Stimulated activated effector memory CD8-positive, alpha-beta T cell treated with anti-CD3 and anti-CD28 coated beads, Interleukin-12 subunit alpha, Interleukin-12 subunit beta, amount 100 ng/mL, for 72 hours (primary cell): ENCODE measurements at regions not wholly inside any gene's neighbourhood (a gene's known extent, or its start where the extent isn't known, plus 50 kb on each side); places are given as distances from the start of the nearest gene placed in this dataset.
"Not testable (repeated sequence)": the region's sequence is repeated elsewhere in the genome, so short reads cannot be mapped to it uniquely, and the experiment has no call there.

Experiments used
- ATAC-seq: fragments of 150-1000 bp; cut with Tn5 transposase; 2 replicates; pipeline ENCODE4 v1.10.0; 2021
- DNase-seq, 2 donors: peaks; one replicate each; pipeline ENCODE4 v3.0.0; 2021 to 2022; ENCODE audit warnings: low spot score in 2 of 2
- H3K27ac Mint-ChIP-seq: one replicate; pipeline ENCODE4 v1.8.0; 2022; ENCODE audit warnings: mild to moderate bottlenecking, mixed read lengths
- H3K36me3 Mint-ChIP-seq: one replicate; pipeline ENCODE4 v1.8.0; 2022; ENCODE audit warnings: mild to moderate bottlenecking, mixed read lengths
- H3K4me1 Mint-ChIP-seq: one replicate; pipeline ENCODE4 v1.8.0; 2022; ENCODE audit warnings: mixed read lengths
- H3K4me3 Mint-ChIP-seq: one replicate; pipeline ENCODE4 v1.8.0; 2022; ENCODE audit warnings: mild to moderate bottlenecking, mixed read lengths
- H3K9me3 Mint-ChIP-seq: one replicate; pipeline ENCODE4 v1.8.0; 2022; ENCODE audit warnings: mixed read lengths

DNA sequence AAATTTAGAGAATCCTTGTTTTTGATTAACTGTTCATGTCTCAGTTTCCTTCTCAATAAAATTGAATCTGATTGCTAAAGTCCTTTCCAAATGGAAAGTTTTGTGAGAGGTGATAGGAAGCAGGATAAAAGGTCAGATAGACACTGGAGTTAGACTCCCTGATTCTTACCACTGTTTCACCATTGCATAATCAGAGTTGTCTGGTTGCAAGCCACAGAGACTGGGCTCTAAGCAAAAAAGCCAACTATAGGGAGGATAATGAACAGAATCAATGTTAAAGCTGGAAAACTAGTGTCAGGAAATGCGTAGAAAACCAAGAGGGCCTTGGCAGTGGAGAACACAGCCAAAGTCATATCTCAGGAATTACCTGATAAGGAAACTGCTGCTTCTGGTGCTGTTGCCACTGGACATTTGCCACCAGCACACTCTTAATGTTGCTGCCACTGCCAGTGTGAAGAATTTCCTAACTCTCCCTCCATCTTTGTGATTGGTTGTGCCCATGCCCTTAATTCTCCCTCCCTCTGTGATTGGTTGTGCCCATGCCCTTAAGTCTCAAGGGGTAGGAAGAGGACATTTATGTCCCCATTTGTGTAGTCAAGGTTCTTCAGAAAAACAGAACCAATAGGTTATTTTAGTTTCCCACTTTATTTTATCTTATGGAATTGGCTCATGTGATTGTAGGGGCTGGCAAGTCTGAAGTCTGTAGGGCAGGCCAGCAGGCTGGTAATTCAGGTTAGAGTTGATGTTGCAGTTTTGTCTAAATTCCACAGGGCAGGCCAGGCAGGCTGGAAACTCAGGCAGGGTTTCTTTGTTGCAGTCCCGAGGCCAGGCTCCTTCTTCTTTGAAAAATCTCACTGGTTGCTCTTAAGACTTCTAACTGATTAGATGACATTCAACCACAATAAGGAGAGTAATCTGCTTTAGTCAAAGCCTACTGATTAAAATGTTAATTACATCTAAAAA, 639.0 kb downstream of the REEP3 start:
- Mint-ChIP-seq H3K4me3 (no peak overlapping the region), H3K27ac (no peak overlapping the region), H3K36me3 (no peaks in the 10 kb centered on the region), H3K4me1 (no peaks in the 10 kb centered on the region), H3K9me3 (peaks cover 9% of the 10 kb centered on the region)
- DNase-seq (no peak), ATAC-seq (no peak)

DNA sequence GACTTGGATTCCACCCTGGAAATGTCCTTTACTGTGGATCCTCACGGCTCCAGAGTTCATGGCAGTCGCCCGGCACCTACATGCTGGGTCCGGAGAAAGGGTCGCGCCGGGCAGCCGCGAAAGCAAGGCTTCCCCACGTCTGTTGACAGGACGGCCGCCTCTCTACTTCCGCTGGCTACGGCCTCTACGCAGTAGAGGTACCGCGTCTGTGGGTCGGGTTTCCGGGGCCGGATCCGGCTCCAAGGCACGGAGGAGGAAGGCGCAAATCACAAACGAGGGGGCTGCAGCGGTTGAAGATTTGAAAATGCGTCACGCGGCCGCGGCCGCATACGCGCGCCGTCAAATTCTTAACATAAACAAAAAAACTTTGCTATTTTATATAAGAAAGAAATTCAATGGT, 649.6 kb downstream of the REEP3 start:
- DNase-seq, result no peak
- Mint-ChIP-seq H3K27ac (no peak overlapping the region), H3K36me3 (no peaks in the 10 kb centered on the region)

DNA sequence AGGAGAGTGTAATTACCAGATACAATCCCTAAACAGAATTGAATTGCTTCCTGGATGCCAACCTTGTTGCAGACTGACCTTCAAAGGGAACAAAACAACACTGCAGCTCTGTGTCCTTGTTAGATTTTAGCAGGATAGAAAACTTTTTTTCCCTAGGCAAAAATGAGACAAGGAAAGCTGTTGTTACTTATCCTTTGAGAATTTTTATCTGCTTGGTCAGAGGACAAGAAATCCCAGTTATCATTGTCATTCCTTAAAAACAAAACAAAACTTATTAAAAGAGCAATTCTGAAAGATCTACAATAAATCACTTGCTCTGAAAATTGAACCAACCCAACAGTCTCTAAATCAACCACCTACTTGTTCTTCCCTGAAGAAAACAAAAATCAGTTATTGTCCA, 652.6 kb downstream of the REEP3 start:
- Mint-ChIP-seq H3K4me1 (no peaks in the 10 kb centered on the region), H3K36me3 (no peaks in the 10 kb centered on the region), H3K27ac (no peak overlapping the region), H3K4me3 (no peak overlapping the region), H3K9me3 (peaks cover 11% of the 10 kb centered on the region)
- DNase-seq (no peak), ATAC-seq (no peak)

More for the DNA sequence above, 649.6 kb downstream of the REEP3 start:
- Mint-ChIP-seq H3K4me1 (no peaks in the 10 kb centered on the region), H3K9me3 (peaks cover 12% of the 10 kb centered on the region), H3K4me3 (no peak overlapping the region)
- no peak for ATAC-seq

DNA sequence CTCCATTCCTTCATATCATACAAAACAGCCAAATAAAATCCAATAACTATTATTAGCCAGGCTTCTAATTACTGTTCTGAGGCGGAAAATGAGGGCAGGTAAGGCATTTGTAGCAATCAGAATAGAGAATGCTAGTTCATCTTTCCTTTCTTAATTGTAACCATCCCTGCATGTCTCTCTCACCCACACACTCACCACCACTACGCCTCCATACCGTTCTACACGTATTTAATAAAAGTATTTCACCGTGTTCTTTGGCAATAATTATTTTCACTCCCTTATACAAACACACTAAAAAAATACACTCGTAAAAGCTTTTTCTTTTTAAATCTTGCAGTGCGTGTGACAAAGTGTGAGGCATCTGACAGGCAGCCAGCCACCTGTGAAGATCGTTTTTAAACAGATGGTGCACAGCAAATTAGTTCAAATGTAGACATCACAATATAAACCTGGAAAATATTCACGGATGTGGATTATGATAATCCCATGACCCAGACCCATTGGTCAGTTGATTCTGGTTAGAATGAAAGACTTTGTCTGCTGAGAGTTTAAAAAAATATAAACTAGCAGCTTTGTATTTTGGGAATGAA, 653.6 kb downstream of the REEP3 start:
- no peak overlapping the region for H3K4me3 Mint-ChIP-seq
- no peak for DNase-seq
- no peak for ATAC-seq
- no peaks in the 10 kb centered on the region for H3K4me1 Mint-ChIP-seq
- H3K36me3 Mint-ChIP-seq, result no peaks in the 10 kb centered on the region
- no peak overlapping the region for H3K27ac Mint-ChIP-seq
- peaks cover 12% of the 10 kb centered on the region for H3K9me3 Mint-ChIP-seq

DNA sequence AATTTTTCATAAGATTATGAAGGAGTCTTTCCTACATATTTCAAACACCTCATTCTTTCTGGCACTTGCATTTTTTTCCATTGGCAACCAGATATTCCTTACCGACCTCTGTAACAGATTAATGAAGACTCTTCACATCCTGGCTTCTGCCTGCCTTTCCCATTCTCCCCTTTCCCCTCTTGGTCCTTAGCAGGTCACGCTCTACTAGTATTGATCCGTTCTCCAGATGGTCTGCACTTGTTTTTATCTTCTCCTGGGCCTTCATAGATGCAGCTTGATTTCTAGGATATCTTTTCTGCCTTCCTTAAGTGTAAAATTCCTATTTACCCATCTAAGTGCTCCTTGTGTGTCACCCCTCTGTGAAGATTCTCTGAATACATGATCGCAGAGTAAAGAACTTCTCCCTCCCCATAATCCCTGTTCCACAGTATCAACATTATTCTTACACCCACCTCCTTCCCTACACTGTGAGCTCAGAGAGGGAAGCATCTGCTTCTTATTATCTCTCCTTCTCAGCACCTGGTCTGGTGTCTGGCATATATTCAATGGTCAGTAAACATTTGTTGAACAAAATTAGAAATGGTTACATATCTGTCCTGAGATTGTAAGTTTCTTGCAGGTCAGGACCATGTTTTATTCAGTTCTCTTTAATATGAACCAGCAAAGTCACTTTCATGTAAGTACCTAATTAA, 654.2 kb downstream of the REEP3 start:
- peaks cover 9% of the 10 kb centered on the region for H3K9me3 Mint-ChIP-seq
- no peaks in the 10 kb centered on the region for H3K36me3 Mint-ChIP-seq
- ATAC-seq (no peak), DNase-seq (no peak)
- no peak overlapping the region for H3K4me3 Mint-ChIP-seq
- no peaks in the 10 kb centered on the region for H3K4me1 Mint-ChIP-seq
- H3K27ac Mint-ChIP-seq, result no peak overlapping the region

DNA sequence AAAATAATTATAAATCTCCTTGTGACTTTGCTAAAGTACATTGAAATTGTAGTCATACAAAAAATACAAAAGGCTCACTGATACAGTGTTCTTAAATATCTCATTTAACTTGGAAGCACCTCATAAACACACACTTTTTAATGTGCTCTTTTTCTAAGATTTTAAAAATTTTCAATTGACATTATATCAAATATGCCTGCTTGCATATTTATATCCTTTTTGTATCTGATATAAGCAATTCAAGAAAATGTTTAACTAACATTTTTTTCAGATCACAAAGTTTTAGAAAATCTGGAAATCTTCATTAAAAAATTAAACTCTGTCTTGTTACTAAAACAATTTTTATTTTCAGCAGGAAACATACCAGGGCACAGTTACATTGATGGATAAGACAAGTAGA, 661.5 kb downstream of the REEP3 start:
- Mint-ChIP-seq H3K9me3 (peaks cover 12% of the 10 kb centered on the region), H3K4me3 (no peak overlapping the region), H3K36me3 (no peaks in the 10 kb centered on the region), H3K27ac (no peak overlapping the region), H3K4me1 (no peaks in the 10 kb centered on the region)
- ATAC-seq (no peak), DNase-seq (no peak)

DNA sequence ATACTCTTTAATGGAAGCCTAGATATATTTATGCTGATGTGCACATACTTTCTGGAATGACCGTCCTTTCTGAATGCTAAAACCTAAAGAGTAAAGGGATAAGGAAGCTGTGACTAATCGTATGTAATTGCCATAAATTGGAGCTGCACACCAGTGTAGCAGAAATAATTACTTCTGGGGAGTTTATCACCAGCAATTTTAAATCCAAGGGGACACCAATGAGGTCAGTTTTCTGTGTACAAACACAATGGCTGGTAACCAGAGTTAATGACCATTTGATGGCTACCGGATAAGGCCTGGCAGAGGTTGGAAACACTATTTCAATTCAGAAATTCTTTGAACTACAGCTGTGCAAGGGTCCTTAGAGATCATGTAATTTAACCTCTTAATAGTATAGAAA, 670.1 kb downstream of the REEP3 start:
- DNase-seq, result no peak
- Mint-ChIP-seq H3K36me3 (no peaks in the 10 kb centered on the region), H3K4me1 (no peaks in the 10 kb centered on the region), H3K9me3 (peaks cover 4% of the 10 kb centered on the region), H3K4me3 (no peak overlapping the region), H3K27ac (no peak overlapping the region)
- no peak for ATAC-seq

DNA sequence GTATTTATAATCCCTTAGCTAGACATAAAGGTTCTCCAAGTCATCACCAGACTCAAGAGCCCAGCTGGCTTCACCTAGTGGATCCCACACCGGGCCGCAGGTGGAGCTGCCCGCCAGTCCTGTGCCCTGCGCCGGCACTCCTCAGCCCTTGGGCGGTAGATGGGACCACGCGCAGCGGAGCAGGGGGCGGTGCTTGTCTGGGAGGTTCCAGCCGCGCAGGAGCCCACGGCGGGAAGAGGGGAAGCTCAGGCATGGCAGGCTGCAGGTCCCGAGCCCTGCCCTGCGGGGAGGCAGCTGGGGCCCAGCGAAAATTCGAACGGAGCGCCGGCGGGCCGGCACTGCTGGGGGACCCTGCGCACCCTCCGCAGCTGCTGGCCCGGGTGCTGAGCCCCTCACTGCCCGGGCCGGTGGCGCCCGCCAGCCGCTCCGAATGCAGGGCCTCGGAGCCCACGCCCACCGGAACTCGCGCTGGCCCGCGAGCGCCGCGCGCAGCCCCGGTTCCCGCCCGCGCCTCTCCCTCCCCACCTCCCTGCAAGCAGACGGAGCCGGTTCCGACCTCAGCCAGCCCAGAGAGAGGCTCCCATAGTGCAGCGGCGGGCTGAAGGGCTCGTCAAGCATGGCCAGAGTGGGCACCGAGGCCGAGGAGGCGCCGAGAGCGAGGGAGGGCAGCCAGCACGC, 675.6 kb downstream of the REEP3 start:
- H3K27ac Mint-ChIP-seq, result no peak overlapping the region
- ATAC-seq (no peak), DNase-seq (no peak)
- no peak overlapping the region for H3K4me3 Mint-ChIP-seq
- H3K4me1 Mint-ChIP-seq, result no peaks in the 10 kb centered on the region
- H3K9me3 Mint-ChIP-seq, result peaks cover 9% of the 10 kb centered on the region
- no peaks in the 10 kb centered on the region for H3K36me3 Mint-ChIP-seq

DNA sequence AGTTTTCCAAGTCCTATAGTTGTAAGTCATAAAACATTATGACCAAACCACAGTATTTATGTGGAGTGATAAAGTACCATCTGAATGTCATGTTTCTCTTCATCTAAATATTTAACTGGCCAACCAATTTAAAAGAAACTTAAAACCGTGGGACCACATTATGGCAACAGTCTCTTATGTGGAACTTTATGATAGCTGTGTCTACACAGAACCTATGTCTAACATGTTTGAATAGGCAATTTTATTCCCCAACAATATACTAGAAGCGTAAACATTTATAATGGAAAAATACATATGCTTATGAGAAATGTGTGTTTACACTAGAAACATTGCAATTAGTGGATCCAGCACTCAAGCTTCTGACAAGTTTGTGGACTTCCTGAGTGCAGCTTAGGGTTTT, 680.7 kb downstream of the REEP3 start:
- ATAC-seq (no peak), DNase-seq (no peak)
- Mint-ChIP-seq H3K4me3 (no peak overlapping the region), H3K9me3 (peaks cover 16% of the 10 kb centered on the region), H3K27ac (no peak overlapping the region), H3K36me3 (no peaks in the 10 kb centered on the region), H3K4me1 (no peaks in the 10 kb centered on the region)

DNA sequence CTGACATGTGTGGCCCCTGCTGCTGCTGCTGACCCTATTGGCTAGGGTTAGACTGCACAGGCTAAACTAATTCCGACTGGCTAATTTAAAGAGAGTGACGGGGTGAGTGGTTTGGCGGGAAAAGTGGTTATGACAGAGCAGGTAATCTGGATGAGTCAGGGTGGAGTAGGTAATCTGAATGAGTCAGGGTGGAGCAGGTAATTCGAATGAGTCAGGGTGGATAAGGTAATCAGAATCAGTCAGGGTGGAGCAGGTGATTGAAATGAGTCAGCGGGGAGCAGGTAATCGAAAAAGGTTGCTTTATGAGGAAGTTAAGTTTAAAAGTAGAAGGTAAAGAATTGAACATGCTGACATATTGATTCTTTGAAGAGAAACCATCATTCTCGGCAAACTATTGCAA, 683.3 kb downstream of the REEP3 start:
- H3K9me3 Mint-ChIP-seq, result peaks cover 16% of the 10 kb centered on the region
- not testable (repeated sequence) for H3K36me3 Mint-ChIP-seq, DNase-seq, H3K4me1 Mint-ChIP-seq, H3K27ac Mint-ChIP-seq, H3K4me3 Mint-ChIP-seq, ATAC-seq

DNA sequence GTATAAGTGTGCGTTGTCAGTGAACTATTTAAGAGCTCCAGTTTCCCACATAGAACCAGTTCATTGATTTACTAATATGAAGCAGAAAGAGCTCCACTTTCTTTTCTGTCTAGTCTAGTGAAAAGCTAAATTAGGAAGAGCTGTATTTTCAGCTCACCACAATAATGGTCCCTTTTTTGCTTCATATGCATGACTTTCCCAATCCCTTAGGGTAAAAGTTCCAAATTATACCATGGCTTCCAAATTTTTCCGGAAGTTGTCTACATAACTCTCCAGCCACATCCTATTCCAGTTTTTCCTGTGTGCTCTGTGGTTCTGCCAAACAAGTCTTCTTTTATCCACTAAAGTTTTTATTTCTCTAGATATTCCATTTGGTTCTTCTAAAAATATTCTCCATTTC, 685.2 kb downstream of the REEP3 start:
- no peaks in the 10 kb centered on the region for H3K36me3 Mint-ChIP-seq
- no peak overlapping the region for H3K4me3 Mint-ChIP-seq
- H3K4me1 Mint-ChIP-seq, result no peaks in the 10 kb centered on the region

DNA sequence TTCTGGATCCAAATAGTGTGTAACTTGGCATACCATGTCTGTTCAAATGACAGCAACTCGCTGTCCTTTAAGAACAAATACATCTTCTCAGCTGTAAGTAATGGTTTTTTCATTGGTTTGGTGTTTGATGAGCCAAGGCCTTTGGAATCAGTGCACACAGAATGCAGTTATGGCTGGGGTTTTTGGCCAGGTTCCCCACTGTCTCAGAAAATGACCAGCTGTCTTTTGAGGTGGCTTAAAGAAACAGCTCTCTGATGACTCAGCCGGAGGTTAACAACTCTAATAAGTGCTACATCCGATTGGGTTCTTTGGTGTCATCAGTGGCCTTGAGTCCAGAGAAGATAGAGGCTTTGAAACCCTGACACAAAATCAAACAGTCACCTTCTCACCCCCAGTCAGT, 688.4 kb downstream of the REEP3 start:
- H3K27ac Mint-ChIP-seq, result no peak overlapping the region
- ATAC-seq (no peak), DNase-seq (no peak)
- H3K4me3 Mint-ChIP-seq, result no peak overlapping the region
- H3K9me3 Mint-ChIP-seq, result peaks cover 9% of the 10 kb centered on the region
- no peaks in the 10 kb centered on the region for H3K36me3 Mint-ChIP-seq
- no peaks in the 10 kb centered on the region for H3K4me1 Mint-ChIP-seq

More for the DNA sequence above, 685.2 kb downstream of the REEP3 start:
- ATAC-seq, result no peak
- DNase-seq, result no peak
- Mint-ChIP-seq H3K27ac (no peak overlapping the region), H3K9me3 (peaks cover 13% of the 10 kb centered on the region)

DNA sequence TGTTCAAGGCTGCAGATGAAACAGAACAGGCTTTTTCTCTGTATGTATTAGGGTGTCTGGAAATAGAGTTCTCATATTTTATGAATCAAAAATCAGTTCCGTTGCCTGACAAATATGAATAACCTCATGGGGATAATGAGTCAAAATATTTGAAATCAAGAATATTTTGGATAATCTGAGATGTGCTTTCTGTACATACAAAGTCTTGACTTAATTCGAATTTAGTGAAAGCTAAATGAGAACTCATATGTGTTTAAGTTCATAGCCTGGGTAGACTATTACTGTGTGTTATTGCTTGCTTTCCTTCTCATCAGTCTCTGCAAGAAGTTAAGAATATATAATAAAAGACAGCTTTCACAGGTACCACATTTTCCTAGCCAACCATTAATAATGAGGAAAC, 689.0 kb downstream of the REEP3 start:
- ATAC-seq (no peak), DNase-seq (no peak)
- H3K27ac Mint-ChIP-seq, result no peak overlapping the region
- H3K4me3 Mint-ChIP-seq, result no peak overlapping the region
- H3K9me3 Mint-ChIP-seq, result peaks cover 7% of the 10 kb centered on the region
- H3K4me1 Mint-ChIP-seq, result no peaks in the 10 kb centered on the region
- no peaks in the 10 kb centered on the region for H3K36me3 Mint-ChIP-seq

DNA sequence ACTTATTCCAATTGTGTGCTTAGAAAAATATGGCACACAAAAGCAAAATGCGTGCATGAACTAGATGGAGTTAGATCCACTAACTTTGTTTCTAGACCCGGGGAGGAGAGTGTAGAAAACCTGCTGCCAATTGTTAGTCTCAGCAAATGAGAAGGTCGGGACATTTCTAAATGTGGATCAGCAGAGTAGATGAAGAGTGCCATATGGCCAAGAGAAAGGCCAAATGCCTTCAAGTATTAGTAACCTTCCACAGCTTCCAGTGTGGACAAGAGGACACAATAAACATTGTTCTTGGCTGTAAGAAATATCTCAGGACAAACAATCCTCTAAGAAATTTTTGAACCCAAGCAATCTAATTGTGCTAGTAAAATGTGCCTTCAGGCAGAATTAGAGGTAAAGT, 690.3 kb downstream of the REEP3 start:
- Mint-ChIP-seq H3K36me3 (no peaks in the 10 kb centered on the region), H3K27ac (no peak overlapping the region), H3K9me3 (peaks cover 7% of the 10 kb centered on the region), H3K4me3 (no peak overlapping the region), H3K4me1 (no peaks in the 10 kb centered on the region)
- DNase-seq (no peak), ATAC-seq (no peak)

DNA sequence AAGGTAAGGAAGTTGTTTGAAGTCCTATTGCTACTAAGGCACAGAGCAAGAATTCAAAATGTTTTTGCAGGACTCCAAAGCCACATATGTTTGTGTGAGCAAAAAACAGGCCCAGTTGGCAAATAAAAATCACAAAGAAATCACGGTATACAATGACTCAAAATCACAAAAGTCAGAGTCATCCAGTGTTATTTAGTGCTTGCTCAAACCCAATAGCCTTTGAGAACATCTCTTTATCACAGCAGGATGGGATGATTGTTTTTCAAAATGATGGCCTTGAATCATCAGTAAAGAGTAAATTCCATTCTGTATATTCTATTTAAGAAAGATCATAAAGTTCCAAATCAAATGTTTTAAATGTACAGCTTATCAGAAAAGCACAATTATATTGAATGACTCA, 693.9 kb downstream of the REEP3 start:
- DNase-seq (no peak), ATAC-seq (no peak)
- H3K4me3 Mint-ChIP-seq, result no peak overlapping the region
- H3K9me3 Mint-ChIP-seq, result peaks cover 3% of the 10 kb centered on the region
- no peak overlapping the region for H3K27ac Mint-ChIP-seq
- H3K4me1 Mint-ChIP-seq, result no peaks in the 10 kb centered on the region
- H3K36me3 Mint-ChIP-seq, result no peaks in the 10 kb centered on the region
